ENCODE measurements at regions not wholly inside any gene's neighbourhood (a gene's known extent, or its start where the extent isn't known, plus 50 kb on each side); places are given as distances from the start of the nearest gene placed in this dataset.
"Not testable (repeated sequence)": the region's sequence is repeated elsewhere in the genome, so short reads cannot be mapped to it uniquely, and the experiment has no call there.

GRCh38 chr16:65817066-65817465 is 549.4 kb upstream of the CDH5 start:
- Histone ChIP-seq H3K27me3 (no peaks in the 10 kb centered on the region), H3K9me3 (no peaks in the 10 kb centered on the region), H3K27ac (no peak overlapping the region), H3K4me3 (no peak overlapping the region), H3K36me3 (no peaks in the 10 kb centered on the region), H3K4me1 (no peaks in the 10 kb centered on the region)
- no peak for TF ChIP-seq POLR2A (IDR thresholded peaks at IDR 0.05)
- TF ChIP-seq, protein P1, sequence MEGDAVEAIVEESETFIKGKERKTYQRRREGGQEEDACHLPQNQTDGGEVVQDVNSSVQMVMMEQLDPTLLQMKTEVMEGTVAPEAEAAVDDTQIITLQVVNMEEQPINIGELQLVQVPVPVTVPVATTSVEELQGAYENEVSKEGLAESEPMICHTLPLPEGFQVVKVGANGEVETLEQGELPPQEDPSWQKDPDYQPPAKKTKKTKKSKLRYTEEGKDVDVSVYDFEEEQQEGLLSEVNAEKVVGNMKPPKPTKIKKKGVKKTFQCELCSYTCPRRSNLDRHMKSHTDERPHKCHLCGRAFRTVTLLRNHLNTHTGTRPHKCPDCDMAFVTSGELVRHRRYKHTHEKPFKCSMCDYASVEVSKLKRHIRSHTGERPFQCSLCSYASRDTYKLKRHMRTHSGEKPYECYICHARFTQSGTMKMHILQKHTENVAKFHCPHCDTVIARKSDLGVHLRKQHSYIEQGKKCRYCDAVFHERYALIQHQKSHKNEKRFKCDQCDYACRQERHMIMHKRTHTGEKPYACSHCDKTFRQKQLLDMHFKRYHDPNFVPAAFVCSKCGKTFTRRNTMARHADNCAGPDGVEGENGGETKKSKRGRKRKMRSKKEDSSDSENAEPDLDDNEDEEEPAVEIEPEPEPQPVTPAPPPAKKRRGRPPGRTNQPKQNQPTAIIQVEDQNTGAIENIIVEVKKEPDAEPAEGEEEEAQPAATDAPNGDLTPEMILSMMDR (IDR thresholded peaks at IDR 0.05), result no peak
- DNase-seq, result no peak

- no peaks in the 10 kb centered on the region for H3K27me3 ChIP-seq
- no peak for DNase-seq
- no peaks in the 10 kb centered on the region for H3K9me3 ChIP-seq
- H3K4me1 ChIP-seq, result no peaks in the 10 kb centered on the region
- H3K4me3 ChIP-seq, result no peak overlapping the region
- no peak overlapping the region for H3K27ac ChIP-seq
- TF ChIP-seq, protein P1 (IDR thresholded peaks at IDR 0.05), result no peak
- TF ChIP-seq POLR2A (IDR thresholded peaks at IDR 0.05), result no peak
- H3K36me3 ChIP-seq, result no peaks in the 10 kb centered on the region
Observed at GRCh38 chr16:65816556-65816955, 549.9 kb upstream of the CDH5 start.

- H3K4me1 ChIP-seq, result no peaks in the 10 kb centered on the region
- H3K36me3 ChIP-seq, result no peaks in the 10 kb centered on the region
- no peak overlapping the region for H3K4me3 ChIP-seq
- H3K27ac ChIP-seq, result no peak overlapping the region
- TF ChIP-seq, protein P1 (IDR thresholded peaks at IDR 0.05), result no peak
- TF ChIP-seq POLR2A (IDR thresholded peaks at IDR 0.05), result no peak
- H3K9me3 ChIP-seq, result no peaks in the 10 kb centered on the region
- DNase-seq, result no peak
- no peaks in the 10 kb centered on the region for H3K27me3 ChIP-seq
Observed at GRCh38 chr16:65815707-65816106, 550.8 kb upstream of the CDH5 start.

GRCh38 chr16:65813879-65814278 is 552.6 kb upstream of the CDH5 start:
- H3K36me3 ChIP-seq, H3K4me1 ChIP-seq, H3K9me3 ChIP-seq, H3K27me3 ChIP-seq, DNase-seq, H3K4me3 ChIP-seq, H3K27ac ChIP-seq: not testable (repeated sequence)

DNA sequence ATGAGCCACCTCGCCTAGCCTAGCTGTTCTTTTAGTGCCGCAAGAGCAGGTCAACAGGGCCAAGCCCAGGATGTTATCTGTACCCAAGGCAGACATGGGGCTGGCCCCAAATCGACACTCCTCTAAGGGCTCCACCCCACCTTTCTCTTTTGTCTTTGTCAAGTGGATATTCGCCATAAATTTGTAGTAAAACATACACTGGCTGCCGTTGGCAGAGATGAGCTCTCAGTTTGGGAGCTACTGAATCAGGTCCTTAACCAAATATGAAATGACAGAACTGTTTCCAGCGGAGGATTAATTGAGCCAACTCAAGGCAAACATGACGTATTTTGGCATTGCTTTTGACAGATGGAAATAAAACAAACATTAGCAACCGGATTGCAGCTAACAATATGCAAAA is 556.9 kb upstream of the CDH5 start:
- H3K27me3 ChIP-seq, result no peaks in the 10 kb centered on the region
- no peaks in the 10 kb centered on the region for H3K36me3 ChIP-seq
- H3K9me3 ChIP-seq, result no peaks in the 10 kb centered on the region
- H3K4me3 ChIP-seq, result no peak overlapping the region
- no peak overlapping the region for H3K27ac ChIP-seq
- H3K4me1 ChIP-seq, result no peaks in the 10 kb centered on the region
- no peak for DNase-seq
- TF ChIP-seq, protein P1 (IDR thresholded peaks at IDR 0.05), result no peak
- no peak for TF ChIP-seq POLR2A (IDR thresholded peaks at IDR 0.05)

DNA sequence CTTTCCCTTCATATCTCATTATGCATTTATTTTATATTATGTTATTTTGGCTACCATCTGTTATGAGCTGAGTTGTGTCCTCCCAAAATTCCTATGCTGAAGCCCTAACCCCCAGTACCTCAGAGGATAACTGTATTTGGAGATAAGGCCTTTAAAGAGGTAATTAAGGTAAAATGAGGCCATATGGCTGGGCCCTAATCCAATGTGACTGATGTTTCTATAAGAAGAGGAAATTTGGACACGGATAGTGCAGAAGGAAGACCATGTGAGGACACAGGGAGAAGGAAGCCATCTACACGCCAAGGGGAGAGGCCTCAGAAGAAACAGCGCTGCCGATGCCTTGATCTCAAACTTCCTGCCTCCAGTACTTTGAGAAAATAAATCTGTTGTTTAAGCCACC is 557.7 kb upstream of the CDH5 start:
- Histone ChIP-seq H3K4me1 (no peaks in the 10 kb centered on the region), H3K27me3 (no peaks in the 10 kb centered on the region), H3K9me3 (no peaks in the 10 kb centered on the region), H3K36me3 (no peaks in the 10 kb centered on the region), H3K4me3 (no peak overlapping the region), H3K27ac (no peak overlapping the region)
- TF ChIP-seq, protein P1 (IDR thresholded peaks at IDR 0.05), result no peak
- no peak for TF ChIP-seq POLR2A (IDR thresholded peaks at IDR 0.05)
- no peak for DNase-seq

All from Peyer's patch (tissue), 4 donors.